Upper lobe of left lung (tissue), 6 donors: ENCODE measurements at regions not wholly inside any gene's neighbourhood (a gene's known extent, or its start where the extent isn't known, plus 50 kb on each side); places are given as distances from the start of the nearest gene placed in this dataset.

Experiments
- ATAC-seq, 2 donors: fragments of 200-7000 bp; cut with Tn5 transposase; one replicate each; pipeline ENCODE4 v1.9.1; 2022; ENCODE audit warnings: mild to moderate bottlenecking in 2 of 2, moderate library complexity in 2 of 2; ENCODE audit not compliant: low FRiP score in 2 of 2
- DNase-seq, 2 donors: peaks; one replicate each; pipeline ENCODE4 v3.0.0-alpha.2; 2019 to 2020
- H3K27ac ChIP-seq, 4 donors: fragments of 200-600 bp; sonication (generic); one replicate each; pipeline ENCODE4 v1.5.1; 2016 to 2019
- H3K27me3 ChIP-seq, 4 donors: fragments of 200-600 bp; sonication (generic); one replicate each; pipeline ENCODE4 v1.5.1; 2017 to 2019
- H3K36me3 ChIP-seq, 4 donors: fragments of 200-600 bp; sonication (generic); one replicate each; pipeline ENCODE4 v1.5.1; 2016 to 2019
- H3K4me1 ChIP-seq, 4 donors: fragments of 200-600 bp; sonication (generic); one replicate each; pipeline ENCODE4 v1.5.1; 2018 to 2019
- H3K4me3 ChIP-seq, 4 donors: fragments of 200-600 bp; sonication (generic); one replicate each; pipeline ENCODE4 v1.5.1; 2017 to 2019; ENCODE audit warnings: mild to moderate bottlenecking in 2 of 4, moderate library complexity in 1 of 4
- H3K9me3 ChIP-seq, 4 donors: fragments of 200-600 bp; sonication (generic); one replicate each; pipeline ENCODE4 v1.5.1; 2018 to 2019
- CTCF ChIP-seq, 6 experiments: fragments of 450-650 bp in 4 of 6; fragments of 200-600 bp in 2 of 6; sonication (generic) in 2 of 6; IDR thresholded peaks; one replicate each; pipeline ENCODE4 v1.5.1; 2016 to 2019; ENCODE audit warnings: antibody characterized with exemption in 6 of 6
- EP300 ChIP-seq, 4 donors: sonication (generic); formaldehyde crosslinking; IDR thresholded peaks; one replicate each; pipeline ENCODE4 v1.5.1; 2017; ENCODE audit warnings: antibody characterized with exemption in 4 of 4, control low read depth in 2 of 4
- POLR2A ChIP-seq, 4 donors: fragments of 450-650 bp; IDR thresholded peaks; one replicate each; pipeline ENCODE4 v1.5.1; 2016 to 2017; ENCODE audit warnings: antibody characterized with exemption in 4 of 4, mild to moderate bottlenecking in 2 of 4
- POLR2AphosphoS5 ChIP-seq, 2 donors: sonication (generic); formaldehyde crosslinking; IDR thresholded peaks; one replicate each; pipeline ENCODE4 v1.5.1; 2017; ENCODE audit warnings: antibody characterized with exemption in 2 of 2
- WGBS, 2 donors: methylation state at CpG; one replicate each; pipeline ENCODE4 v1.1.5; 2017 to 2018; 5-methylcytosine and 5-hydroxymethylcytosine counted together
- donor health status: DM: no; HTN: no; CAD: no; lungs with moderate emphysema.
- donor health status: DM: no; HTN: yes; CAD: no; lungs with severe emphysema.

GRCh38 chr9:27625751-27626150 lies 52.5 kb upstream of the C9orf72 start:
- WGBS, 2 donors: 54 to 74% methylated on average over 2 of the region's 2 CpGs
- no peaks in the 10 kb centered on the region for H3K27me3 ChIP-seq
- no peaks in the 10 kb centered on the region for H3K9me3 ChIP-seq
- no peak for DNase-seq
- no peaks in the 10 kb centered on the region for H3K36me3 ChIP-seq
- no peaks in the 10 kb centered on the region for H3K4me1 ChIP-seq
- H3K4me3 ChIP-seq: no peak overlapping the region
- no peak for TF ChIP-seq POLR2AphosphoS5 (IDR thresholded peaks at IDR 0.05)
- H3K27ac ChIP-seq: no peak overlapping the region
- no peak for ATAC-seq

GRCh38 chr9:27626244-27627187 lies 53.2 kb upstream of the C9orf72 start:
- Histone ChIP-seq H3K4me1 (no peaks in the 10 kb centered on the region), H3K36me3 (no peaks in the 10 kb centered on the region), H3K9me3 (no peaks in the 10 kb centered on the region), H3K27ac (no peak overlapping the region), H3K4me3 (no peak overlapping the region), H3K27me3 (no peaks in the 10 kb centered on the region)
- DNase-seq: no peak
- WGBS, 2 donors: 70 to 73% methylated on average over 8 of the region's 8 CpGs
- no peak for ATAC-seq
- no peak for TF ChIP-seq POLR2A (IDR thresholded peaks at IDR 0.05)
- no peak for TF ChIP-seq POLR2AphosphoS5 (IDR thresholded peaks at IDR 0.05)
- TF ChIP-seq CTCF (IDR thresholded peaks at IDR 0.05): no peak

- Histone ChIP-seq H3K36me3 (no peaks in the 10 kb centered on the region), H3K27ac (no peak overlapping the region), H3K27me3 (no peaks in the 10 kb centered on the region), H3K4me1 (no peaks in the 10 kb centered on the region), H3K9me3 (no peaks in the 10 kb centered on the region), H3K4me3 (no peak overlapping the region)
- 48 to 58% methylated on average over 5 of the region's 5 CpGs for WGBS, 2 donors
- no peak for TF ChIP-seq CTCF (IDR thresholded peaks at IDR 0.05)
- no peak for TF ChIP-seq POLR2A (IDR thresholded peaks at IDR 0.05)
- no peak for TF ChIP-seq EP300 (IDR thresholded peaks at IDR 0.05)
- no peak for TF ChIP-seq POLR2AphosphoS5 (IDR thresholded peaks at IDR 0.05)
- ATAC-seq: no peak
- DNase-seq: no peak
Measured at GRCh38 chr9:27627188-27627564, 53.9 kb upstream of the C9orf72 start.

GRCh38 chr9:27628311-27628710 lies 55.0 kb upstream of the C9orf72 start:
- DNase-seq: no peak
- TF ChIP-seq CTCF (IDR thresholded peaks at IDR 0.05) (no peak), POLR2AphosphoS5 (IDR thresholded peaks at IDR 0.05) (no peak)
- Histone ChIP-seq H3K27me3 (no peaks in the 10 kb centered on the region), H3K4me1 (no peaks in the 10 kb centered on the region), H3K36me3 (no peaks in the 10 kb centered on the region), H3K27ac (no peak overlapping the region), H3K9me3 (no peaks in the 10 kb centered on the region), H3K4me3 (no peak overlapping the region)
- no peak for ATAC-seq

- ATAC-seq: no peak
- no peaks in the 10 kb centered on the region for H3K9me3 ChIP-seq
- no peaks in the 10 kb centered on the region for H3K27me3 ChIP-seq
- WGBS, 2 donors: 92% methylated on average over 2 of the region's 2 CpGs
- TF ChIP-seq CTCF (IDR thresholded peaks at IDR 0.05) (no peak), EP300 (IDR thresholded peaks at IDR 0.05) (no peak), POLR2AphosphoS5 (IDR thresholded peaks at IDR 0.05) (no peak), POLR2A (IDR thresholded peaks at IDR 0.05) (no peak)
- DNase-seq: no peak
- no peak overlapping the region for H3K4me3 ChIP-seq
- H3K27ac ChIP-seq: no peak overlapping the region
- H3K4me1 ChIP-seq: no peaks in the 10 kb centered on the region
- H3K36me3 ChIP-seq: no peaks in the 10 kb centered on the region
Measured at GRCh38 chr9:27629425-27629824, 56.1 kb upstream of the C9orf72 start.
